OCI-LY1 (cell line): ENCODE measurements at regions not wholly inside any gene's neighbourhood (a gene's known extent, or its start where the extent isn't known, plus 50 kb on each side); places are given as distances from the start of the nearest gene placed in this dataset.

ENCODE experiments used
- H2AFZ ChIP-seq: fragments of 200-600 bp; sonication (generic), shearing (Covaris generic); 2 replicates; pipeline ENCODE4 v1.6.0; 2014; ENCODE audit warnings: antibody characterized with exemption, mild to moderate bottlenecking, low read length
- H3F3A ChIP-seq: fragments of 200-600 bp; sonication (generic), shearing (Covaris generic); 2 replicates; pipeline ENCODE4 v1.6.0; 2014; ENCODE audit warnings: mild to moderate bottlenecking, antibody characterized with exemption, low read length, moderate library complexity; ENCODE audit not compliant: insufficient read depth
- H3K27ac ChIP-seq: fragments of 200-600 bp; sonication (generic); 2 replicates; pipeline ENCODE4 v1.5.1; 2014; ENCODE audit warnings: low read length, mixed run types, mild to moderate bottlenecking, low read depth; ENCODE audit not compliant: poor library complexity, severe bottlenecking
- H3K27me3 ChIP-seq: fragments of 200-600 bp; sonication (generic); 2 replicates; pipeline ENCODE4 v1.6.0; 2014; ENCODE audit warnings: antibody characterized with exemption, mild to moderate bottlenecking, low read length, moderate library complexity; ENCODE audit not compliant: insufficient read depth
- H3K36me3 ChIP-seq: fragments of 200-600 bp; sonication (generic); 2 replicates; pipeline ENCODE4 v1.6.1; 2014; ENCODE audit warnings: mild to moderate bottlenecking, antibody characterized with exemption, low read length, moderate library complexity, mixed read lengths; ENCODE audit not compliant: insufficient read depth
- H3K4me1 ChIP-seq: fragments of 200-600 bp; sonication (generic); 2 replicates; pipeline ENCODE4 v1.5.1; 2014; ENCODE audit warnings: mild to moderate bottlenecking, low read length, moderate library complexity; ENCODE audit not compliant: insufficient read depth, severe bottlenecking
- H3K4me2 ChIP-seq: fragments of 200-600 bp; sonication (generic), shearing (Covaris generic); 2 replicates; pipeline ENCODE4 v1.6.1; 2014; ENCODE audit warnings: low read length
- H3K4me3 ChIP-seq: fragments of 200-600 bp; sonication (generic); 2 replicates; pipeline ENCODE4 v1.5.1; 2014; ENCODE audit warnings: low read length, low read depth, mild to moderate bottlenecking, mixed read lengths; ENCODE audit not compliant: poor library complexity, severe bottlenecking
- H3K79me2 ChIP-seq: fragments of 200-600 bp; shearing (Covaris generic); 2 replicates; pipeline ENCODE4 v1.6.1; 2016; ENCODE audit warnings: mixed run types, low read length, mixed read lengths; ENCODE audit not compliant: insufficient read depth
- H3K9ac ChIP-seq: fragments of 200-600 bp; sonication (generic), shearing (Covaris generic); 2 replicates; pipeline ENCODE4 v1.6.1; 2014; ENCODE audit warnings: mild to moderate bottlenecking, low read length, mixed read lengths
- H3K9me2 ChIP-seq: fragments of 200-600 bp; sonication (generic), shearing (Covaris generic); 2 replicates; pipeline ENCODE4 v1.6.1; 2014; ENCODE audit warnings: low read depth, mild to moderate bottlenecking, low read length, mixed read lengths
- H3K9me3 ChIP-seq: fragments of 200-600 bp; shearing (Covaris generic); 2 replicates; pipeline ENCODE4 v1.6.1; 2014; ENCODE audit warnings: low read length, mixed read lengths
- H4K20me1 ChIP-seq: fragments of 200-600 bp; sonication (generic), shearing (Covaris generic); 2 replicates; pipeline ENCODE4 v1.6.0; 2016; ENCODE audit warnings: mild to moderate bottlenecking, low read length; ENCODE audit not compliant: insufficient read depth
- EZH2 ChIP-seq: fragments of 200-600 bp; sonication (generic), shearing (Covaris generic); IDR thresholded peaks from 2 replicates; pipeline ENCODE4 v1.8.0; 2017; ENCODE audit warnings: borderline replicate concordance, mixed run types, mild to moderate bottlenecking, antibody characterized with exemption, low read length, moderate library complexity, mixed read lengths
- TF ChIP-seq, protein P1 (sequence below): fragments of 200-600 bp; sonication (generic), shearing (Covaris generic); IDR thresholded peaks from 2 replicates; pipeline ENCODE4 v1.5.1; 2017; ENCODE audit warnings: mild to moderate bottlenecking, antibody characterized with exemption, low read length, moderate library complexity, mixed read lengths

DNA sequence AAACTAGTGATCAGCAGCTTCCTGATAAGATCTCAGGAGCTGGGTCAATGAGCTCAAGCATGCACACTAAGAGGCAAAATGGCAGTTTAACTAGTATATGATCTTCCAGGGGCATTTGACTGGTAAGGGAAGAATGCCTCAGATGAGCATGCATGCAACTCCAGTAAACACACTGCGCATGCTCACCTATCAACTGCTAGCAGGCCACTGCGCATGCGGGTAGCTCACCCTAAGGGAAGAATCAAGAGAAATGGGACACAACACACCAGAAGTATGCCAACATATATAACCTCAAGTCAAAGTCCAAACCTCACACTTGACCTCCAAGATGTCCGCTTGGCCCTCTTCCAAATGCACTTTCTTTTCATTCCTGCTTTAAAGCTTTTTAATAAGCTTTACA, 1004.0 kb downstream of the ADGRL3 start:
- Histone ChIP-seq H3K27me3 (no peaks in the 10 kb centered on the region), H3K4me2 (no peak overlapping the region), H3K4me3 (no peak overlapping the region), H3K9me2 (no peaks in the 10 kb centered on the region), H3K36me3 (no peaks in the 10 kb centered on the region), H3K9ac (no peak overlapping the region), H3K4me1 (no peaks in the 10 kb centered on the region), H4K20me1 (no peaks in the 10 kb centered on the region), H2AFZ (no peak overlapping the region), H3K9me3 (no peaks in the 10 kb centered on the region), H3F3A (no peaks in the 10 kb centered on the region), H3K27ac (no peak overlapping the region), H3K79me2 (no peaks in the 10 kb centered on the region)
- TF ChIP-seq, protein P1, sequence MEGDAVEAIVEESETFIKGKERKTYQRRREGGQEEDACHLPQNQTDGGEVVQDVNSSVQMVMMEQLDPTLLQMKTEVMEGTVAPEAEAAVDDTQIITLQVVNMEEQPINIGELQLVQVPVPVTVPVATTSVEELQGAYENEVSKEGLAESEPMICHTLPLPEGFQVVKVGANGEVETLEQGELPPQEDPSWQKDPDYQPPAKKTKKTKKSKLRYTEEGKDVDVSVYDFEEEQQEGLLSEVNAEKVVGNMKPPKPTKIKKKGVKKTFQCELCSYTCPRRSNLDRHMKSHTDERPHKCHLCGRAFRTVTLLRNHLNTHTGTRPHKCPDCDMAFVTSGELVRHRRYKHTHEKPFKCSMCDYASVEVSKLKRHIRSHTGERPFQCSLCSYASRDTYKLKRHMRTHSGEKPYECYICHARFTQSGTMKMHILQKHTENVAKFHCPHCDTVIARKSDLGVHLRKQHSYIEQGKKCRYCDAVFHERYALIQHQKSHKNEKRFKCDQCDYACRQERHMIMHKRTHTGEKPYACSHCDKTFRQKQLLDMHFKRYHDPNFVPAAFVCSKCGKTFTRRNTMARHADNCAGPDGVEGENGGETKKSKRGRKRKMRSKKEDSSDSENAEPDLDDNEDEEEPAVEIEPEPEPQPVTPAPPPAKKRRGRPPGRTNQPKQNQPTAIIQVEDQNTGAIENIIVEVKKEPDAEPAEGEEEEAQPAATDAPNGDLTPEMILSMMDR, result no peak

DNA sequence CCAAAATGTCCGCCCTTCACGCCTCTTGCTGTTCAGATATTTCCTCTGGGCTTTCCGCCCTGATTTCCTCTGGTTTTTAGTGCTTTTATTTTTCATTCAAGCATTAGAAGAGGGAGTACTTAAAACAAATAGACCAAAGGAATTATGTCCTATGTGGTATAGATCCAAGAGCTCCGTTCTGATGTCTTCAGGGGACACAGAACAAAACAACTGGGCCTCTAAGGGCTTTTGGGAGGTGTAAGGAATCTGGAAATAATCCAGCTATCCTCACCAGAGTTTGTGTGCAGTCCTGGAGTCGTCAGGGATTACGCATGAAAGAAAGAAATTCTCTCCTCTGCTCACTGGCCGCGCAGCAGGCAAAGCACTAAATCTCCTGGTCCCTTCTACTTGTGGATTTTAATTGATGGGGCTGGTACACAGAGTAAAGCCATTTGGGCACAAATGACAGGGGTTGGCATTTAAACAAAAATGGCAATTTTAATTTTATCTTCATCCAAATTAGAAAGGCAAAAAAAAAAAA, 999.2 kb downstream of the ADGRL3 start:
- Histone ChIP-seq H3K9me2 (no peaks in the 10 kb centered on the region), H3K4me1 (no peaks in the 10 kb centered on the region), H3F3A (no peaks in the 10 kb centered on the region), H3K9ac (no peak overlapping the region), H3K9me3 (no peaks in the 10 kb centered on the region), H4K20me1 (no peaks in the 10 kb centered on the region), H3K36me3 (no peaks in the 10 kb centered on the region), H3K4me3 (no peak overlapping the region), H3K4me2 (no peak overlapping the region), H3K27me3 (no peaks in the 10 kb centered on the region), H3K79me2 (no peaks in the 10 kb centered on the region), H3K27ac (no peak overlapping the region), H2AFZ (no peak overlapping the region)
- TF ChIP-seq, protein P1, result no peak
- TF ChIP-seq EZH2, result no peak

DNA sequence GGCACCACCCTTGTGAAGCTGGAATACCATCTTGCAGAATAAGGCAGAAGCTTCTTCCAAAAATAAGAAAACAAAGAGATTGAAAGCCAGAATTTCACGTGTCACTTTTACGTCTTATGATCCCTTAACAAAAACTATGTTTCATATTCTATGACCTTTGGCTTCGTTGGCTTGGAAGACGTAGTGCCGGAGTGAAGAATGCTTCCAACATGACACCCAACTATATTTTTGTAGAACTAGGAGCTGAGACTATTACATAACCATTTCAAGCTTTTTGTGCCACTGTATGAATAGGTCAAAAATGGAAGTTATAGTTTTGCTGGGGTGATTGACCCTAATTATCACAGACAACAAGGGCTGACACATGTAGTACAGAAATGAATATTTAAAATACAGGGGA, 996.2 kb downstream of the ADGRL3 start:
- Histone ChIP-seq H3K4me3 (no peak overlapping the region), H3K4me2 (no peak overlapping the region), H3K9ac (no peak overlapping the region), H3K9me3 (no peaks in the 10 kb centered on the region), H3K36me3 (no peaks in the 10 kb centered on the region), H2AFZ (no peak overlapping the region), H3K27me3 (no peaks in the 10 kb centered on the region), H3F3A (no peaks in the 10 kb centered on the region), H3K9me2 (no peaks in the 10 kb centered on the region), H3K79me2 (no peaks in the 10 kb centered on the region), H3K4me1 (no peaks in the 10 kb centered on the region), H4K20me1 (no peaks in the 10 kb centered on the region), H3K27ac (no peak overlapping the region)
- TF ChIP-seq, protein P1, result no peak
